Midbrain (tissue), 1 donor: ENCODE measurements at regions not wholly inside any gene's neighbourhood (a gene's known extent, or its start where the extent isn't known, plus 50 kb on each side); places are given as distances from the start of the nearest gene placed in this dataset.
A peak's percentile ranks its signal among the peaks of the same experiment; 100 is the strongest.
"Not testable (repeated sequence)": the region's sequence is repeated elsewhere in the genome, so short reads cannot be mapped to it uniquely, and the experiment has no call there.

Experiments
- DNase-seq: peaks from one replicate; lab custom pipeline; 2025; lab: John Stamatoyannopoulos, UW

DNA sequence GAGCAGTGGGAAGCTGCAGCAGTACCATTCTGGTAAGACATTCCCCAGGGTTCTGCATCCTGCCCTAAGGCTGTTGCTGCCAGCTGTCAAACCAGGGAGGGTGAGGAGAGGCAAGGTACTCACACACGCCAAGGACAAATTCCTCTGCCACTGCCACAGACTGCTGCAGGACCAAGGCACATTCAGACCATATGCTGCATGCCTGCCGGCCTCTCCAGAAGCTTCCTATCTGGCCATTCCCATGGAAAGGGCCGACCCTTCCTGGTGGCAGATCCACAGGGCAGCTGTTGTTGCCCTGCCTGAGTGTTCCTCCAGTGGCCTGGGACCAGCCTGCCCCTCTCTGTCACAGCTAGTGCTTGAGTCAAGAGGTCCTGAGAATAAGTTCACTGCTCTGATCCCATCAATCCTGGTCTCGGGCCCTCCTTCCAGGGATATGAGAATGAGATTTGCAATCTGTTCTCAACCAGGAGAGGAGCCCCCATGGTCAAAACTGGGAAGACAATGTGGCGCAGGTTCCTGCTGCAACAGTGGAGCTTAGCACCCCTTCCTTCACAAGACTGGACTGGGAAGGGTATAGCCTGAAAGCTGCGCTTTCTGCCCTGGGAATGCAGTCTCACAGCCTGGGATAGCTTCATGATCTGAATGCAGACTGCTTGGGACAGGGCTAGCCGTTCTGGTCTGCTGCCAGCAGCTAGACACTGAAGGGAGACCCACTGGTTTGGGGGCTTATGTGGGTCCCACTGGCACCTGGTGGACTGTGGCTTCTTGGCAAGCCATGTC lies 342.5 kb upstream of the NDST3 start:
- no peak for DNase-seq

GRCh38 chr4:117692538-117692937 lies 341.7 kb upstream of the NDST3 start:
- no peak for DNase-seq

DNA sequence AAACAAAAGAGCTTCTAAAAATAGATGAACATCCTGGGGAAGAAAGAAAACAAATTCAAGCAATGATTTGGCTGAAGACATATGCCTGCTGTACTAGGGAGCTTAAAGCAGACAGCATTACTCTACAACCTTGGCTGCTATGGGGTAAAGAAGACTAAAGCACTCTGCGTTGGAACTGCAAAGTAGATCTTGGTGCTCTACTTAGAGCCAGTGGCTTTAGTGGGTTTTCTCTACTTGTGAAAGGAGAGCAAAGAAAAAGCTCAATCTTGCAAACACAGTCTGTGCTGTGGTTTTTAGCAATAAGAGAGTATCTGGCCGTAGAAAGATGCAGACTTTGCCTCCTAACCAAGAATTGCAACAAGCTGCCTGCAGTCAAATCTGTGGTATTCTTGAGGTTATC lies 334.7 kb upstream of the NDST3 start:
- DNase-seq, result no peak

DNA sequence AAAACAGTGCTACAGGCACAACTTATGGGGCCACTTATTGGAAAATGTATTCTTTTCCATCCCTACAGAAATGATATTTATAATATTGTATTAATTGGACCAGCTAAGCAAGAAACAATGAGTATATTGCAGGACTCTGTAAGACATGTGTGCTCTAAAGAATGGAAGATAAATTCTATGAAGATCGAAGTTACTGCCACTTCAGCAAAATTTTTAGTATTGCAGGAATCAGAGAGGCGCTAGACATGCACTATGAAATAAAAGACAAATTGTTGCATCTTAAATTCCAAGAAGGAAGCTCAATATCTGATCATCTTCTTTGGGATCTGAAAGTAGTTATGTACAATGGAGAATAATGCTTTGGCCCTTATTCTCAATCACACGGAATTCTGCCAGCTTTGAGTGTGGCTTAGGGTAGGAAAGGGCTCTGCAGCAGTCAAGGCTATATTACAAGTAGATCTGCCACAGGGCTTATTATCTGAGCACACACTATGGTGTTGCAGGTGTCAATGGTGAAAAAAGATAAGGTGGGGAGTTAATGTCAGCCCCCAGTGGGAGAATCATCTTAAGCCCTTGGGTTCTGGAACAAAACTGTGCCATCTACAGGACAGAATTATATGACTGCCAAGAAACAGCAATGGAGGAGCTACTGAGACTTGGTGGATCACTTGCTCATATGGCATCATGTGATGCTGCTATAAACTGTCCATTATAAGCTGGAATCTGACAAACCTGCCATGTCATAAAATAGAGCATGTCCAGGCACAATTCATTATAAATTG lies 334.0 kb upstream of the NDST3 start:
- peak; percentile 0 for DNase-seq

DNA sequence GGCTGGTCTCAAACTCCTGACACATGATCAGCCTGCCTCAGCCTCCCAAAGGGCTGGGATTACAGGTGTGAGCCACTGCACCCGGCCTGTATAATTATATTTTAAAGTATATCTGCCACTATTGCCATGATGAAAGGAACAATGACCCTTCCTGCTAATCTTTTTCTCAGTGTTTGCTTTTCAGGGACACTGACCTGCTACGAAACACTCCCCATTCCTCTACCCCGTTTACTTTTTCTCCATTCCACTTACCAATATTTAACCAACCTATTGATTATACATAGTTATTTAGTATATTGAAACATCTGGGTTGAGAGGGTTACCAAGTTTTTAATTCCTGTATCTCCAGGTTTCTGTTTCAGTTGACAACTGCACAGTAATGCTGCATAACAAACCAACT lies 331.9 kb upstream of the NDST3 start:
- DNase-seq, result no peak

DNA sequence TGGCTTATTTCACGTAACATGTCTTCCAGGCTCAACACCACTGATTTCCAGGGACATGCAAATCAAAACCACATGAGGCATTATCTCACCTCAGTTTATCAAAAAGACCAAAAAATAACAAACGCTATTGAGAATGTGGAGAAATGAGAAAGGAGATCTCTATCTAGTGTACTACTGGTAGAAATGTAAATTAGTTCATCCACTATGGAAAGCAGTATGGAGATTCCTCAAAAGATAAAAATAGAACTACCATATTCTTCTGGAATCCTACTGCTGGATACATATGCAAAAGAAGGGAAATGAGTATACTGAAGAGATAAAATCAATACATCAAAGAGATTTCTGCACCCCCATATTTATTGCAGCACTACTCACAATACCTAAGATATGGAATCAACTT lies 329.6 kb upstream of the NDST3 start:
- DNase-seq, result no peak

- no peak for DNase-seq
These were observed 293.6 kb upstream of the NDST3 start for GRCh38 chr4:117740736-117741135.

- DNase-seq, result not testable (repeated sequence)
These were observed 288.9 kb upstream of the NDST3 start for GRCh38 chr4:117745379-117745778.

DNA sequence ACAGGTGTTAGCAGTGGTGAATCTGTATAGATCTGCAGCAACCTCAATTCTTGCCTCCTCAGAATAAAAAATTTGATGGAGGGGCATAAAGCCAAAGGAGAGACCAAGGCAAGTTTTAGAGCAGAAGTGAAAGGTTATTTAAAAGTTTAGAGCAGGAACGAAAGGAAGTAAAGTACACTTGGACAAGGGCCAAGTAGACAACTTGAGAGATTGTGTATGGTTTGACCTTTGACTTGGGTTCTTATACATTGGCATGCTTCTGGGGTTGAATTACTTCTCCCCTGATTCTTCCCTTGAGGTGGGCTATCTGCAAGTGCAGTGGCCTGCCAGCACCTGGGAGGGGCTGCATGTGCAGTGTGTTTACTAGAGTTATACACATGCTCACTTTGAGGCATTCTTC lies 278.8 kb upstream of the NDST3 start:
- DNase-seq, result no peak

DNA sequence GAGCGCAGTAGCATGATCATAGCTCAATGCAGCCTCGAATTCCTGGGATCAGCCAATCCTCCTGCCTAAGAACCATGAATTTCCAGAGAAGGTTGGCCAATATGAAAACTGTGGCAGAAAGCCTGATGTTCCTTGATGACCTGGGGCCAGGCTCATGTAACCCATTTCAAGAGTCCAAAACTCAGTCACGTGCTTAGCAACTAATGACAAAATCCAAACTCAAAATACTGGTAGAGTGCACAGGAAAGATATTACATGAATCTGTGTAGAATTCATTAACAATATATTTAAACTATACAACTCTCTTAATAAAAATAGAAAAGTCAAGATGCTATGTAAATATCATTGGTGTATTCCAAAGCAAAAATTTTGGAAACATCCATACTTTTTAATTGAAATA lies 265.7 kb upstream of the NDST3 start:
- no peak for DNase-seq

- DNase-seq, result no peak
These were observed 263.8 kb upstream of the NDST3 start for GRCh38 chr4:117770269-117771102.

DNA sequence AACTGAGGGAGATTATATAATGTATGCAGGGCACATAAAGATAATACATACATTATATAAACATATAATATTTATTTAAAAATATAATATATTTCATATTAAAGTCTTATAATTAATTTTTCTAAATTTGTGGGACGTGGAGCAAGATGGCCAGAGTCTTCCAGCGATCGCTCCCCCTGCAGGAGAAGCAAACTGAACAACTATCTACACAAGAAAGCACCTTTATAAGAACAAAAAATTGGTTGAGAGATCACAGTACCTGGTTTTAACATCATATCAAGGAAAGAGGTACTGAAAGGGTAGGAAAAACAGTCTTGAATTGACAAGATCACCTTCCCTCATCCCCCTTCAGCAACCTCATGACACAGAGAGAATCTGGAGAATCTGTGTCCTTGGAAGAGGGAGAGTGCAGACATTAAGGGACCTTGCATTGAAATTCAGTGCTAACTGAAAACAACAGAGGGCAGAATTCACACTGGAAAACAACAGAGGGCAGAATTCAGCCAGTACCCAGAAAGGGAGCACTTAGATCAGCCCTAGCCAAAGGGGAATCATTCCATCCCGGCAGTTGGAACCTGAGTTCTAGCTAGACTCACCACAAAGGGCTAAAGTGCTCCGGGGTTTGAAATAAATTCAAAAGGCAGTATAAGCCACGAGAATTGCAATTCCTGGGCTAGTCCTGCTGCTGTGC lies 262.5 kb upstream of the NDST3 start:
- no peak for DNase-seq

DNA sequence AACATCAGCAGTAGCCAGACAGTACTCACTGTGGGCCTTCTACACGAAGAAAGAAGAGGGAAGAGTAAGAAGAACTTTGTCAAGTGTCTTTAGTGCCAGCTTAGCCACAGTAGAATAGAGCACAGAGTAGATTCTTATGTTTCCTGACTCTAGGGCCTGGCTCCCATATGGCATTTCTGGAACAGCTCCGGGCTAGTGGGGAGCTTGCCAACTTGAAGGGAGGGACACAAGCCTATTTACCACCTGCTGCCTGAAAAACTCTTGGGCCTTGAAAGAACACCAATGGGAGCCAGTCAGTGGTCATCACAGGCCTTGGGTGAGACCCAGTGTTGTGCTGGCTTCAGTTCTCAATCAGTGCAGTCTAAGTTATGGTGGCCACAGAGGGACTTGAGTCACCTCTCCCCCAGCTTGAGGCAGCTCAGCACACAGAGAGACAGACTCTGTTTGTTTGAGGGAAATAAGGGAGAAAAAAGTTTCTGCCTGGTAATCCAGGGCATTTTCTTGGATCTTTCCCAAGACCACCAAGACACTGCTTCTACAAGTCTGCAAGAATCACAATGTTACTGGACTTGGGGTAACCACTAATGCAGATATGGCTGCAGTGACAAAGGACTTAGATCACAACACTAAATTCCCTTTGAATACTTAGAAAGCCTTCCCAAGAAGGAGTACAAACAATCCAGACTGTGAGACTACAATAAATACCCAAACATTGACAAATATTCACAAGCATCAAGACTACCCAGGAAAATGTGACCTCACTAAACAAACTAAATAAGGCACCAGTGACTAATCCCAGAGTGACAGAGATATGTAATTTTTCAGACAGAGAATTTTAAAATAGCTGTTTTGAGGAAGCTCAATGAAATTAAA lies 261.0 kb upstream of the NDST3 start:
- no peak for DNase-seq

DNA sequence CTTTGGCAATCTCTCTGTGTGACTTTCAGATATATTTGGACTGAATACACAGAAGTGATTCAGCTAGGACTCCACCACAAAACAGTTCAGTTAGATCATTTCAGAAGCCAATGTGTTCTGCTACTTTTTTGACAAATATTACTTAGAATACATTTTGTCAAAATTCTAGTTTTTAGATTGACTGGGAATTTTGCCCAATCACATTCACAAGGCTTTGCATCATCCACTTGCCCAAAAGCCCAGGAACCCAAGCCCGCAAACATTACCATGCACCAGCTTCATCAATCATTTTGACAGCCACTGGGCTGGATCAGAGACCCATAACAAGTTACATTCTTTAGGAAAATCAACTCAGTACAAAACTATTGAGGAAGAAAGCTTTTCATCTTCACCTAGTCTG lies 256.6 kb upstream of the NDST3 start:
- DNase-seq, result no peak

GRCh38 chr4:117783716-117784115 lies 250.6 kb upstream of the NDST3 start:
- DNase-seq, result no peak

DNA sequence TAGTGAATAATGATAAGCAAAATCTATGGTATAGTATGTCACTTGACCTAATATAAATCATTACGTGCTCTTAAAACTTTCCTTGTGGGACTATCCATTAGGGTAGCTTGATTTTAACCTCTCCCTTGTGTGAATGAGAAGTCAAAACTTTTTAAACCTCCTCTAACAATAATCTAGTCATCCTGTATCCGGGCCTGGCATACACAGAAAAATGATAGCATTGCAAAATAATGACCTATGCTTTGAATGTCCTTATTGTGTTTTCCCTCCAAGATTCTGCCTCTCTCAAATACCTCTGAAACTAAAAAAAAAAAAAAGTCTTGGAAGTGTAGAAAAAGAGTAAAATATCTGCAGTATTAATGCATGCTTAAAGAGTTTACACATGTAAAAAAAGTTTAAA lies 250.0 kb upstream of the NDST3 start:
- DNase-seq, result no peak

DNA sequence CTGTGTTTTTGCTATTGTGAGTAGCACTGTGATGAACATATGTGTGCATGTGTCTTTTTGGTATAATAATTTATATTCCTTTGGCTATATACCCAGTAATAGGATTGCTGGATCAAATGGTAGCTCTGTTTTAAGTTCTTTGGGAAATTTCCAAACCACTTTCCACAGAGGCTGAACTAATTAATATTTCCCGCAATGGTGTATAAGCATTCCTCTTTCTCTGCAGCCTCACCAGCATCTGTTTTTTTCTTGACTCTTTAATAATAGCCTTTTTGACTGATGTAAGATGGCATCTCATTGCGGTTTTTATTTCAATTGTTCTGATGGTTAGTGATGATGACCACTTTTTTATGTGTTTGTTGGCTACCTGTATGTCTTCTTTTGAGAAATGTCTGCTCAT lies 247.7 kb upstream of the NDST3 start:
- DNase-seq, result no peak

DNA sequence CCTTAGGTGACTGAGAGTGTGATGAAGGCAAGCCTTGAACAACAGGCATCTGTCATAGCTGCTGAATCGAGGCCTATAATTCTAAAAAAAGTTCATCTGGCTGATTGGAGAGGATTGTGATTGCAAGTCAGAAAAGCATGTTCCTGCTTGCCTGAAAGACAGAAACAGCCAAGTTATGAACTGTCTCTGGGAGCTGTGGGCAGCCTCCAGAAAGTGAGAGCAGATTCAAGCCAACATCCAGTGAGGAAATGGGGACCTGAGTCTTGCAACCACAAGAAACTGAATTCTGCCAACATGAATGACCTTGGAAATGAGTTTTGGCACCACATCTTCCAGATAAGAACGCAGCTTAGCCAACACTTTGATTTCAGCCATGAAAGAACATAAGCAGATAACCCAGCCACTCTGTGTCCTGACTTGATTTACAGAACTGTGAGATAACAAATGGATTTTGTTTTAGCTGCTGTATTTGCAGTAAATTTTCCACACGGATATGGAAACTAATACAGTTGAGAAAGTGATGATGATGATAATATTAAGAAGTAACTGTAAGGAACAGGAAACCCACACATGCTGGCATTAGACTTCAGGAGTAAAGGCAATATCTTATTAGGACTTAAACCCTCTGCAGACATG lies 240.3 kb upstream of the NDST3 start:
- no peak for DNase-seq

- no peak for DNase-seq
These were observed 237.6 kb upstream of the NDST3 start for GRCh38 chr4:117796677-117797076.

GRCh38 chr4:117800636-117801035 lies 233.7 kb upstream of the NDST3 start:
- DNase-seq, result no peak

- DNase-seq, result no peak
These were observed 232.5 kb upstream of the NDST3 start for GRCh38 chr4:117801756-117802155.
